ENCODE measurements at regions not wholly inside any gene's neighbourhood (a gene's known extent, or its start where the extent isn't known, plus 50 kb on each side); places are given as distances from the start of the nearest gene placed in this dataset.

DNA sequence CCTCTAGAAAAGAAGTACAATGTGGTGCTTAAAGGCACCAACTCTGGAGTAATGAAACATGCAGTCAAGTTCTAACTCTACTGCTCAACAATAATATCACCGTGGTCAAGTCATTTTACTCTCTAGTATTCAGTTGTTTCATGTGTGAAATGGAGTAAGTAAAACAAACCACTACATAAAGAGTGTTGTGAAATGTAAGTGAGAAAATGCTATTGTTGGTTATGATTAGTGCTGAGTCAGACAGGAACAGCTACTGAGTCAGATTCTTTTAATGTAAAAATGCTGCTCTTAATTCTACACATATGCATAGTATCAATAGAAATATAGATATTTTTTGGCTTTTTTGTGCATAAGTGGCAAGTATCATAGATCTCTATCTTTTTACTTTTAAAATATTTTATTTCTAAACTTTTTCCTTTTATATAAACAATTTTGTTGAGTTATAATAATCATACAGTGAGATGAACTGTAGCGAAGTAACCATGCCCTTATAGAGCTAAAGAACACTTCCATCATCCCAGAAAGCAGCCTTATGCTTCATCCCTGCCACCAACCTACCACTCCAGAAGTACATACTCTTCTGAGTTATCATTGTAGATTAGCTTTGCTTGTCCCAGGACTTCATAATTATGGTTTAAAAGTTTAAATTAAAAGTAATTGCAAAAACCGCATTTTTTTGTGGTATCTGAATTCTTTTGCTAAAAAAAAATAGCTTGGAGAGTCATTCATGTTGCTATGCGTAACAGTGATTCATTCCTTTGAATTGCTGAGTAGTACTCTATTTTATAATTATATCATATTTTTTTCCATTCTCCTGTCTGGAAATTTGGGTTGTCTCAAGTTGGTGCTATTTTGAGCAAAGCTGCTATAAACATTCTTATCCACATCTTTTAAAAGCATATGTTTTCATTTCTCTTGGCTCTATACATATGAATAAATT lies 548.2 kb upstream of the CLINT1 start:
- H3K27me3 Mint-ChIP-seq (ENCODE audit: low read depth in 2 of 2) = no peaks in the 10 kb centered on the region
- Histone ChIP-seq H3K9me3 (ENCODE audit: control insufficient read depth, insufficient read depth, low read length) (no peaks in the 10 kb centered on the region), H3K27ac (ENCODE audit: low read length) (no peak overlapping the region), H3K27me3 (ENCODE audit: control insufficient read depth, insufficient read depth, low read length) (no peaks in the 10 kb centered on the region), H3K4me1 (ENCODE audit: control insufficient read depth, insufficient read depth, low read length) (peaks cover 3% of the 10 kb centered on the region), H3K4me3 (ENCODE audit: low read length) (no peak overlapping the region), H3K36me3 (ENCODE audit: control insufficient read depth, insufficient read depth, low read length) (no peaks in the 10 kb centered on the region)
- ATAC-seq (no peak), DNase-seq (no peak)
- H3K4me3 Mint-ChIP-seq = no peak overlapping the region
- intact Hi-C loops (cut with micrococcal nuclease) = no loop called here
- H3K4me1 Mint-ChIP-seq = no peaks in the 10 kb centered on the region
- TF ChIP-seq, protein P1, sequence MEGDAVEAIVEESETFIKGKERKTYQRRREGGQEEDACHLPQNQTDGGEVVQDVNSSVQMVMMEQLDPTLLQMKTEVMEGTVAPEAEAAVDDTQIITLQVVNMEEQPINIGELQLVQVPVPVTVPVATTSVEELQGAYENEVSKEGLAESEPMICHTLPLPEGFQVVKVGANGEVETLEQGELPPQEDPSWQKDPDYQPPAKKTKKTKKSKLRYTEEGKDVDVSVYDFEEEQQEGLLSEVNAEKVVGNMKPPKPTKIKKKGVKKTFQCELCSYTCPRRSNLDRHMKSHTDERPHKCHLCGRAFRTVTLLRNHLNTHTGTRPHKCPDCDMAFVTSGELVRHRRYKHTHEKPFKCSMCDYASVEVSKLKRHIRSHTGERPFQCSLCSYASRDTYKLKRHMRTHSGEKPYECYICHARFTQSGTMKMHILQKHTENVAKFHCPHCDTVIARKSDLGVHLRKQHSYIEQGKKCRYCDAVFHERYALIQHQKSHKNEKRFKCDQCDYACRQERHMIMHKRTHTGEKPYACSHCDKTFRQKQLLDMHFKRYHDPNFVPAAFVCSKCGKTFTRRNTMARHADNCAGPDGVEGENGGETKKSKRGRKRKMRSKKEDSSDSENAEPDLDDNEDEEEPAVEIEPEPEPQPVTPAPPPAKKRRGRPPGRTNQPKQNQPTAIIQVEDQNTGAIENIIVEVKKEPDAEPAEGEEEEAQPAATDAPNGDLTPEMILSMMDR (IDR thresholded peaks at IDR 0.05) = no peak
- no peak overlapping the region for H3K27ac Mint-ChIP-seq
- H3K36me3 Mint-ChIP-seq = no peaks in the 10 kb centered on the region
- H3K9me3 Mint-ChIP-seq = peaks cover 2 to 4% of the 10 kb centered on the region in 2 donors
- WGBS (ENCODE audit: insufficient coverage) = 67% methylated on average over 1 of the region's 4 CpGs

DNA sequence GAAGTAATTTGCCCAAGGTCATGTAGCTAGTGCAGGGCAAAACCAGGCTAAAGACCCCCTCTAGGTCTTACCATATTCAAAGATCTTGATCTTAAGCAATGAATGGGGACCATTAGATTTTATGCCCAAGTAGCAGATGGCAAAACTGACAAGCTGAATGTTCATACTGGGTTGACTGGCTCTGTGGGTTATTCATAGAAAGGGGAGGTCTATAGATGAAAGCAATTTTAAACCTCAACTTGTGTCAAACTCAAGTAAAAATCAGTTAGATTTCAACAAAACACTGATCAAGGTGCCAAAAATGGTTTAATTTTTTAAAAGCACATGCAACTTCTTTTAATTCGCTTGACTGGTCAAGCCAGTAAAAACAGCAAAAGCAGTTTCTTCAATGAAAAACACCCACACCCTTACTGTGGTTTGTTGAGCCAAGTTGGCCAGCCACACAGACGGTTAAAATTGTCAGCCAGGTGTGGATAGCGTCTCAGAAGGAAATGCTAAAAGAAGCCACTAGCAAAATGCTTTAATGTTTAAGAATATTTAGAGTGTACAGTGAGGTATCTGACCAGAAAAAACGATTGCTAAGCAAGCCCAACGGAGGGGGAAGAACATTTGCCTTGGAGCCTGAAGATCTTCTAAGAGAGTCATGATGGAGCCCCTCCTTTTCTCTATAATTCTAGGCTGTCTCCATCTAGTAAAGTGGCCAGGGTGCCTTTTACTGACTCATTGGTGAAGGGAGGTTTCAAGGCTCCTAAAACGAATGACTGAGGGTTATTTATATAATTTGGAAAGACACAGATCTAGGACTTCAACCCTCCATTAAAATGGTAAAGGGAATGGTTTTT lies 539.6 kb upstream of the CLINT1 start:
- Mint-ChIP-seq H3K9me3 (peaks cover 3 to 4% of the 10 kb centered on the region in 2 donors), H3K27me3 (ENCODE audit: low read depth in 2 of 2) (no peaks in the 10 kb centered on the region), H3K4me1 (no peaks in the 10 kb centered on the region), H3K4me3 (no peak overlapping the region), H3K36me3 (no peaks in the 10 kb centered on the region), H3K27ac (no peak overlapping the region)
- DNase-seq (no peak), ATAC-seq (no peak)
- Histone ChIP-seq H3K36me3 (ENCODE audit: control insufficient read depth, insufficient read depth, low read length) (no peaks in the 10 kb centered on the region), H3K4me1 (ENCODE audit: control insufficient read depth, insufficient read depth, low read length) (peaks cover 4% of the 10 kb centered on the region), H3K9me3 (ENCODE audit: control insufficient read depth, insufficient read depth, low read length) (no peaks in the 10 kb centered on the region), H3K27ac (ENCODE audit: low read length) (no peak overlapping the region), H3K4me3 (ENCODE audit: low read length) (no peak overlapping the region), H3K27me3 (ENCODE audit: control insufficient read depth, insufficient read depth, low read length) (no peaks in the 10 kb centered on the region)
- WGBS (ENCODE audit: insufficient coverage) = 6% methylated on average over 5 of the region's 6 CpGs
- TF ChIP-seq, protein P1 (IDR thresholded peaks at IDR 0.05) = no peak
- intact Hi-C loops (cut with micrococcal nuclease) = no loop called here

DNA sequence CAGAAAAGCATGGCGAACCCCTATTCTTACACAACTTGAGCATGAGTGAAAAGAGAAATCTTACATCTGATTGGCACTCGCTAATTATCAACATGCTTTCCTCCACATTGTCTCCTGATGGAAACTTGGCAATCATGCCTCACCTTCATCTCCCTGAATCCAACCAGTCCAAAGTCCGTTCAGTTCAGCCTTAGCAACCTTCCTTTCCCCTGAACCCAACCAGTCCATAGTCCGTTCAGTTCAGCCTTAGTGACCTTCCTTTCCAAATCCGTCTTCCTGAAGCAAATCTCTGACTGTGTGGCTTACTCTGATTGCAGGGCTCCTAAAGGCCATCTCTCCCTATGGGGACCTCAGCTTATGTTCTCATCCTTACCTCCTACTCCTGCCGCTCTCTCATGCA lies 538.3 kb upstream of the CLINT1 start:
- H3K4me3 ChIP-seq (ENCODE audit: low read length) = no peak overlapping the region
- H3K4me1 Mint-ChIP-seq = no peaks in the 10 kb centered on the region
- intact Hi-C loops (cut with micrococcal nuclease) = no loop called here
- H3K27me3 ChIP-seq (ENCODE audit: control insufficient read depth, insufficient read depth, low read length) = no peaks in the 10 kb centered on the region
- ATAC-seq = no peak
- H3K9me3 ChIP-seq (ENCODE audit: control insufficient read depth, insufficient read depth, low read length) = no peaks in the 10 kb centered on the region
- peaks cover 2 to 3% of the 10 kb centered on the region in 2 donors for H3K9me3 Mint-ChIP-seq
- peaks cover 4% of the 10 kb centered on the region for H3K4me1 ChIP-seq (ENCODE audit: control insufficient read depth, insufficient read depth, low read length)
- H3K27ac Mint-ChIP-seq = no peak overlapping the region
- no peak for DNase-seq
- no peaks in the 10 kb centered on the region for H3K36me3 ChIP-seq (ENCODE audit: control insufficient read depth, insufficient read depth, low read length)
- H3K27ac ChIP-seq (ENCODE audit: low read length) = no peak overlapping the region
- WGBS (ENCODE audit: insufficient coverage) = 84% methylated on average over 6 of the region's 6 CpGs
- H3K27me3 Mint-ChIP-seq (ENCODE audit: low read depth in 2 of 2) = no peaks in the 10 kb centered on the region
- TF ChIP-seq, protein P1 (IDR thresholded peaks at IDR 0.05) = no peak
- no peaks in the 10 kb centered on the region for H3K36me3 Mint-ChIP-seq
- no peak overlapping the region for H3K4me3 Mint-ChIP-seq

Data from natural killer cell (primary cell).